Esophagus squamous epithelium (tissue), 4 donors: ENCODE measurements at regions not wholly inside any gene's neighbourhood (a gene's known extent, or its start where the extent isn't known, plus 50 kb on each side); places are given as distances from the start of the nearest gene placed in this dataset.

Experiments used
- CTCF ChIP-seq, 6 experiments: fragments of 450-650 bp in 4 of 6; fragments of 200-600 bp in 2 of 6; sonication (generic) in 2 of 6; IDR thresholded peaks; one replicate each; pipeline ENCODE4 v1.5.1; 2016 to 2019; ENCODE audit warnings: antibody characterized with exemption in 6 of 6, mild to moderate bottlenecking in 4 of 6, moderate library complexity in 4 of 6
- POLR2A ChIP-seq, 4 donors: fragments of 450-650 bp; IDR thresholded peaks; one replicate each; pipeline ENCODE4 v1.6.1; 2017; ENCODE audit warnings: antibody characterized with exemption in 4 of 4, mild to moderate bottlenecking in 4 of 4, moderate library complexity in 3 of 4

- no peak for TF ChIP-seq CTCF (IDR thresholded peaks at IDR 0.05)
- no peak for TF ChIP-seq POLR2A (IDR thresholded peaks at IDR 0.05)
These were observed 703.7 kb downstream of the UQCRFS1 start for GRCh38 chr19:28509079-28509895.
